Suprapubic skin (tissue), 4 donors: ENCODE measurements at regions not wholly inside any gene's neighbourhood (a gene's known extent, or its start where the extent isn't known, plus 50 kb on each side); places are given as distances from the start of the nearest gene placed in this dataset.

Source experiments
- CTCF ChIP-seq, 2 donors: fragments of 200-600 bp in 1 of 2; fragments of 450-650 bp in 1 of 2; sonication (generic) in 1 of 2; IDR thresholded peaks; one replicate each; pipeline ENCODE4 v1.5.1; 2016 to 2019; ENCODE audit warnings: antibody characterized with exemption in 2 of 2, mild to moderate bottlenecking in 1 of 2, moderate library complexity in 1 of 2
- POLR2A ChIP-seq, 2 donors: fragments of 450-650 bp; IDR thresholded peaks; one replicate each; pipeline ENCODE4 v1.6.1; 2017; ENCODE audit warnings: antibody characterized with exemption in 2 of 2, mild to moderate bottlenecking in 2 of 2, moderate library complexity in 2 of 2
- POLR2AphosphoS5 ChIP-seq, 3 donors: sonication (generic); formaldehyde crosslinking; IDR thresholded peaks; one replicate each; pipeline ENCODE4 v1.6.1; 2017; ENCODE audit warnings: antibody characterized with exemption in 3 of 3

GRCh38 chr2:199590321-199591203 is 132.8 kb upstream of the SATB2 start:
- TF ChIP-seq CTCF (IDR thresholded peaks at IDR 0.05) (no peak), POLR2AphosphoS5 (IDR thresholded peaks at IDR 0.05) (no peak), POLR2A (IDR thresholded peaks at IDR 0.05) (no peak)
